HG03039 (cell line): ENCODE measurements at regions not wholly inside any gene's neighbourhood (a gene's known extent, or its start where the extent isn't known, plus 50 kb on each side); places are given as distances from the start of the nearest gene placed in this dataset.
"Not testable (repeated sequence)": the region's sequence is repeated elsewhere in the genome, so short reads cannot be mapped to it uniquely, and the experiment has no call there.

Experiments
- ATAC-seq: cut with Tn5 transposase; IDR thresholded peaks from one replicate; pipeline ENCODE4 v1.9.1; 2021; ENCODE audit warnings: mild to moderate bottlenecking, moderate library complexity; ENCODE audit not compliant: unreplicated experiment

- not testable (repeated sequence) for ATAC-seq
Observed at GRCh38 chr6:85212794-85213193, 237.1 kb upstream of the NT5E start.

DNA sequence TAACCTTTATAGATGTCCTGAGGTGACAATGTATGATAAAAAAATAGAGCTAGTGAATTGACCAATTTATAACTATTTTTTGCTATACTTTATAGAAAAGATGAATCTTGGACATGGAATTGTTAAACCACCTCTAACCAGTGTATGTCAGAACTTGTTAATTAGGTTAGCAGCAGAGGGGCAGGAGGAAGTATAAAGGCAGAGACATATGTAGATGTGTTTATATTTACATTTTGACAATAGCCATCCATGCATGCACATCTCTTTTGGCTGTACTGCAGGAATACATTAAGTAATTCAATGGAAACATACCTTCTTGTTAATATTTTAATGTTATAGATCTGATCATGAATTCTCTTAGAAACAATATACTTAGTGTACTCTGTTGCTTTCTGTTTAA, 254.6 kb upstream of the NT5E start:
- no peak for ATAC-seq

DNA sequence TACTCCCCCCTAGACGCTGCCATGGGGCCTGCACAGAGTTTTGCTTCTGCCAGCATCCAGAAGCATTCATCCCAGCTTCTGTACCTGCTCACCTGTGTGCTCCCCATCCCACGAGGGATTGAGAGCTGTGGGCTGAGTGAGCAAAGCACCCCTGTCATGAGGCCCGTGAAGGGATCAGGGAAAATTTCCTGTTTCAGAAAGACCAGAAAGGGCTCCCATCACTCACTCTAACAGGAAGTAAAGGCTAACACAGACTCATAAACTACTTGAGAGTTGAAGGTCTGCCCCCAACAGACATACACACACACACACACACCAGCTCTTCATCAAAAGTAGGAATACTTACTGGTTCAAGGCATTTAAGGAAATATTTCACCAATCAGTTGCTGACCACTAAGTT, 256.5 kb upstream of the NT5E start:
- no peak for ATAC-seq

- no peak for ATAC-seq
Observed at GRCh38 chr6:85192596-85192995, 257.3 kb upstream of the NT5E start.

GRCh38 chr6:85192186-85192585, 257.7 kb upstream of the NT5E start:
- ATAC-seq: no peak

DNA sequence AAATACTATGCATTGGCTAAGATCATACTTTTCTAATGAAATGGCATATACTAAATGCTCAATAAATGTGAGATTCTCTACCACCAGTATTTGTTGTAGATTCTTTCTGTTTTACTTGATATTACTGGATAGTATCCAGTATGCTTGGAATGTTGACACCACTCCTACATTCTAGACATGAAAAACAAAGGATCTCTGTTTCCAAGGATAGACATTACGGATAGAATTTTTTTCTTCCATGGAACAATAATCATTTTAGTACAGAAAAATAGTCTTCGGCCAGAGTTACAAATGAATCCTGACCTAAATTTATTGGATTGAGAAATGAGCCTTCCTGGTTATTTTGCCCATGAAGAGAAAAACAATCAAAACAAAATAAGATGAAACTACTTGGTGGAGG, 258.2 kb upstream of the NT5E start:
- ATAC-seq: no peak

DNA sequence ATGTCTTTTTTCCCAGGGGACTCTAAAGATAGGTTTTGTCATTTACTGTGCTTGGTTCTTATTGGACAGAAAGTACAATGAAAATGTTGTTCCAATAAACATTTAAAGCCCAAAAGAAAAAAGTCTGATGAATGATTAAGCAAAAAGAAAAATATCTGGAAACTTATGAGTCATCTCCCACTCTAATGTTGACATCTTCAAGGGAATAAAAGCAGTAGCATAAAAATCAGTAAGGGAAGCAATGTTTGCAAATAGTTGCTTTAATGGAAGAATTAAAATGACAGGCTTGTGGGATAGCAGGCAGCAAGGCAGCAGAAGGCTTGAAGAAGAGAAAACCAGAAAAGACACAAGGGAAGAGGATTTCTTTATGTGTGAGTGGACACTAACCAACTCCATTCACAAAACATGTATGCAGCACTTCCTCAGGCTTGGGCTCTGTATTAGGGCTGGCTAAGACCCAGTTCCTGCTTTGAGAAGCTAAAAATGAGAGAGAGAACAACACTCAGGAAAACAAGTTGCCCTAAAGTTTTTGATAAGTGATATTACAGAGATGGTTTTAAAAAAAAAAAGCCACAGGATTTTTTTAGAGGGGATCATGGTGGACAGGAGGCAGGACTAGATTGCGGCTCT, 263.2 kb upstream of the NT5E start:
- ATAC-seq: no peak

GRCh38 chr6:85185977-85186376, 263.9 kb upstream of the NT5E start:
- ATAC-seq: no peak

- ATAC-seq: no peak
Observed at GRCh38 chr6:85183841-85184240, 266.0 kb upstream of the NT5E start.

DNA sequence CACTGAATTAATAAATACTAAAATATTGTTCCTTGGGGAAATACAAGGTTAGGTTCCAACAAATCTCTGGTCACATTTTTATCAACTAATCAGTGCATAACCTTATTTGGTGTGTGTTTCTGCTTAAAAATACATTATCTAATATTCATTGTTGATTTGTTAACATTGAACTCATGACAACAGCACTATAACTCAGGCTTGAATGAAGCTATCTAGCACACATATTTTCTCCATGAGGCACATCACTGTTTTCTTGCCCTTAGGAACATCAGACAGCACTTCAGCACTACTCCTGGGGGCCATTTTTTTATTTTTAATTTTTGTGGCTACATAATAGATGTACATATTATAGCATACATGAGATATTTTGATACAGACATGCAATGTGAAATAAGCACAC, 277.2 kb upstream of the NT5E start:
- no peak for ATAC-seq

DNA sequence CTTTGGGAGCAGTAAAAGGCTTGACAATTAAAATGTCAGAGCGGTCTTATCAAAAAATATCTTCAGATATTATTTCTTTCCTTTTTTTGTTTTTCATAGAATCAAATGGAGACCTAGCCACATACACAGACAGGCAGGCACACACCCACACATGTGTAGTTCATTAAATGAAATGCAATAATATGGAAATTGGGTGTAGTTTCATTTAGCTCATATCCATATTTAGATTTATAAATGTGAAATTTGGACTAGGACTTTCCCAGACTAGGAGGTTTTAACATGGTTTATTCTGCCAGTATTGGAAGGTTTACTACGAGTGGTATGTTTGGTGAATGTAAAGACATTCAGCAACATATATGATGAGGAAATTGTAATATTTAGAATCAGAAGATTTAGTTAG, 277.7 kb upstream of the NT5E start:
- ATAC-seq: no peak

- no peak for ATAC-seq
Observed at GRCh38 chr6:85169189-85169588, 280.7 kb upstream of the NT5E start.

GRCh38 chr6:85168146-85168545, 281.7 kb upstream of the NT5E start:
- no peak for ATAC-seq

DNA sequence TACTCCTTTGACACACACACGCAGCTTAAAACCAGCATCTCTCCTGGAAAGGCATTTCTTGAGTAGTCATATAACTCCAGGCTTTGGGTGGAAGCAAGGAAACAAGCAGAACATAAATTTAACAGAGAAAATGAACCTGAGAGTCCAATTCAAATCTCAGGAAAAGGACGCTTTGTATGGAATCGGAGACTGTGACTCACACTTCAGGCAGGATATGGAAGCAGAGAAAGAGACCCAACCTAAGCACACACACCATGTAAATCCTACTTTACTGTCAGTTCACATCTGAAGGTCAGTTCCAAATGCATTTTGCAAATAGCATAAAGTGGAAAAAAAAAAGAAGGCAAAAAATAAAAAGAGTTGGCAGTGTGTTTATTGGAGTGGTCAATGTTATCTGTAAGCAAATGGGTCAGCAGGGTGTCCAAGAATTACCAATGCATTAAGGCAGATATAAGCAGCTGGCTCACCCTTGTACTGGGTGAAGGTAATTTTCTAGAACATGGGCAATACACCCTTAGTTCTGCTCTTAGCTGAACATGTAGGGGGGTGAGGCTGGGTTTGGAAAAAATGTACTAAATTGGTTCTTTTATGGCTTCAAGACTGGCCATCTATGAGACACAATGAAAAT, 283.7 kb upstream of the NT5E start:
- ATAC-seq: no peak

DNA sequence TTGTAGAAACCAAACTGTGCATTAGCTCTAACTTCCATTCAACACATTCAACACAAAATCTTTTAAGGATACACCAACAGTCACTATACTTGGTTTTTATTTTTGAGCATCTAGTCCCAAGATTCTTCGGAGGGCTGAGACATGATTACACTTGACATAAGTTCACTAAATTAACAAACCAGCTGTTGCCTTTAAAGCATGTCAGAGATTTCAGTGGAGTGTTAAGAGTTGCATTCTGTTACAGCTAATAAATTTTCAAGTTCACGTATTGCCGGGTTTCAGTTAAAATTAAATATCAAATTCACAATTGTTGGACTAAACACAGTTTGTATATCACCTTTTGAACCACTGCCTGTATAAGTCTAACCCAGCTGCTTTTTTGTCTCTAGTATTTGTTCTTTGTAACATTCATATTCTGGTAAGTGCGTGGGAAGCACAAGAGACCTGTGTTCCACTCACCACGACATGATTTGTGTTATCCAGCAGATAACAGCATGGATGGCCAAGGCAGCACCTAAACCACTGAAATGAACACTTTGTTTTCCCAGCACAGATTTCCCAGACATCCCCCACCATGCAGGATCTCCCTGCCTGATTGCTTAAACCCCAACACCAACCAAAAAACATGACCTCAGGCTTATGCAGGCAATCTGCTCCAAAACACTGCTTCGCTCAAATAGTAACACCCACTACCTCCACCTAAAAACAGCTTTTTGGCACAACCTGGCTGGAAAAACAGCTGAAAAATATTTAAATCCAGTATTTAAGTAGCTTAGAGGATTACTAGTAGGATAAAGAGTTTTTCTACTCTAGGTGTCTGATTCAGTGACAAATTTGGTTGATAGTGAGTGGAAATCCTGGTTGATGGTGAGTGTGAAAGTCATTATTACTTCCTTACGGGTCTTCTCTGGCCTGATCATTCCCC, 286.5 kb upstream of the NT5E start:
- no peak for ATAC-seq

- no peak for ATAC-seq
Observed at GRCh38 chr6:85157311-85157710, 292.6 kb upstream of the NT5E start.

DNA sequence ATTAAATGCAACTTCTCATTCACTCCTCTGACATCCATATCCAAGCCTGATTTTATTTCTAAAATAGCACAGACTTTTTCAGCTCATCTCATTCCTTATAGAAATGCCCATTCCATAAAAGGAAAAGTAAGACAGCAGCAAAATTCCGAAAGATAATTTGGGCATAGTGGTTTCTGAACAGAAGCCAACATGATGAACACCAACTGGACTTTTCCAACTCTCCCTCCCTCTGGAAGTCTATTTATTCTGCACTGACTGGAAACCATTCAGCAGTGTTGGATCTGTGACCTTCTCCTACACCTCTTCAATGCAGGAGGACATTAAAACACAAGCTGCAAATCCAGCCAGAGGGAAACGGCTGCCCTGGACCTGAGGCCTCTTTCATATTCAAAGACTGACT, 306.2 kb upstream of the NT5E start:
- no peak for ATAC-seq

GRCh38 chr6:85137865-85138264, 312.0 kb upstream of the NT5E start:
- no peak for ATAC-seq

- ATAC-seq: no peak
Observed at GRCh38 chr6:85136310-85136709, 313.6 kb upstream of the NT5E start.

DNA sequence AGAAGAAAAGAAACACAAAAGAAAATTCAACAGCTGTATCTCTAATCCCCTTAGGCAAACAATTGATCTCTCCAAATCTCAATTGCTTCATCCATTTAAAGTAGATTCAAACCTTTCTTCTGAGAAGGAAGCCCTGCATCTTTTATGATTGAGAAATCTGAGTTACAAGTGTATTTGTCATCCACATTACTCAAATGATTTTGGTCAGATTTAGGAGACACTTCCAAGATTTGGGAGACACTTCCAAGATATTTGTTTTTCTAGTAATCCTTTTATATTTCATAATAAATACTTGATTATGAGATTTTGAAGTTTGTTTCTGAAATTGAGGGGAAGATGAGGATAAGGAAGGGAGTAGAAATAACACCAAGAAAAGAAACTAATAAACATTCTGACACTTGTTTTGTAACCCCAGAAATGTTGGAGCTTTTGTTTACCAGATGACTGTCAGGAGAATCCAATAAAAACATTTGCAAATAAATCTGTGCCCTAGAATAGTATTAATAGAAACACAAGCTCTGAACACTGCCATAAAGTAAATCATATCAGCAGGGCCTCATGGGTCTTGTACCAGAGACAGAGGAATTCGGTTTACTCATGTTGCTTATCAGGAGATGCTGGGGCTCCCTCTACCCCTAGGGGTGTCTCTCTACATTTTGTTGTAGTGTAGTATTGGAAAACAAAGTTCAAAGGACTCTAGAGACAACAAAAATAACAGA, 314.3 kb upstream of the NT5E start:
- ATAC-seq: no peak

- ATAC-seq: no peak
Observed at GRCh38 chr6:85134172-85134571, 315.7 kb upstream of the NT5E start.
